Upper lobe of left lung (tissue), 4 donors: ENCODE measurements at regions not wholly inside any gene's neighbourhood (a gene's known extent, or its start where the extent isn't known, plus 50 kb on each side); places are given as distances from the start of the nearest gene placed in this dataset.

Experiments
- CTCF ChIP-seq, 6 experiments: fragments of 450-650 bp in 4 of 6; fragments of 200-600 bp in 2 of 6; sonication (generic) in 2 of 6; IDR thresholded peaks; one replicate each; pipeline ENCODE4 v1.5.1; 2016 to 2019; ENCODE audit warnings: antibody characterized with exemption in 6 of 6
- EP300 ChIP-seq, 4 donors: sonication (generic); formaldehyde crosslinking; IDR thresholded peaks; one replicate each; pipeline ENCODE4 v1.5.1; 2017; ENCODE audit warnings: antibody characterized with exemption in 4 of 4, control low read depth in 2 of 4
- POLR2AphosphoS5 ChIP-seq, 2 donors: sonication (generic); formaldehyde crosslinking; IDR thresholded peaks; one replicate each; pipeline ENCODE4 v1.5.1; 2017; ENCODE audit warnings: antibody characterized with exemption in 2 of 2

- no peak for TF ChIP-seq EP300 (IDR thresholded peaks at IDR 0.05)
- TF ChIP-seq POLR2AphosphoS5 (IDR thresholded peaks at IDR 0.05), result no peak
- TF ChIP-seq CTCF (IDR thresholded peaks at IDR 0.05), result no peak
Measured at GRCh38 chr4:119706804-119707203, 78.2 kb upstream of the PDE5A start.
